Thoracic aorta (tissue), 2 donors: ENCODE measurements at regions not wholly inside any gene's neighbourhood (a gene's known extent, or its start where the extent isn't known, plus 50 kb on each side); places are given as distances from the start of the nearest gene placed in this dataset.

Experiments used
- ATAC-seq: fragments of 150-250 bp; one replicate; pipeline ENCODE4 v1.8.0; 2017; ENCODE audit warnings: low read depth; ENCODE audit not compliant: insufficient number of reproducible peaks, low FRiP score
- DNase-seq: peaks from one replicate; pipeline ENCODE4 v3.0.0-alpha.2; 2020; ENCODE audit warnings: low spot score
- H3K27ac ChIP-seq, 2 donors: fragments of 200-600 bp; sonication (generic); 1 replicate in 1 of 2; 2 replicates in 1 of 2; pipeline ENCODE4 v1.5.1; 2016; ENCODE audit warnings: mild to moderate bottlenecking in 2 of 2, moderate library complexity in 2 of 2
- H3K27me3 ChIP-seq: fragments of 200-600 bp; sonication (generic); replicated peaks from 2 replicates; pipeline ENCODE4 v1.6.0; 2016; ENCODE audit warnings: mild to moderate bottlenecking; ENCODE audit not compliant: insufficient read depth
- H3K36me3 ChIP-seq: fragments of 200-600 bp; sonication (generic); one replicate; pipeline ENCODE4 v1.5.1; 2016
- H3K4me1 ChIP-seq, 2 donors: fragments of 200-600 bp; sonication (generic); 1 replicate in 1 of 2; 2 replicates in 1 of 2; pipeline versions ENCODE4 v1.5.1 to v1.6.0; 2016; ENCODE audit warnings: low read depth in 2 of 2, mild to moderate bottlenecking in 1 of 2; ENCODE audit not compliant: control insufficient read depth in 1 of 2
- H3K4me3 ChIP-seq: fragments of 200-600 bp; sonication (generic); 2 replicates; pipeline ENCODE4 v1.5.1; 2016; ENCODE audit warnings: mild to moderate bottlenecking
- H3K9me3 ChIP-seq: fragments of 200-600 bp; sonication (generic); 2 replicates; pipeline ENCODE4 v1.5.1; 2016
- TF ChIP-seq, protein P1 (sequence below): fragments of 200-600 bp; sonication (generic); IDR thresholded peaks from one replicate; pipeline ENCODE4 v1.5.1; 2019; ENCODE audit warnings: antibody characterized with exemption

DNA sequence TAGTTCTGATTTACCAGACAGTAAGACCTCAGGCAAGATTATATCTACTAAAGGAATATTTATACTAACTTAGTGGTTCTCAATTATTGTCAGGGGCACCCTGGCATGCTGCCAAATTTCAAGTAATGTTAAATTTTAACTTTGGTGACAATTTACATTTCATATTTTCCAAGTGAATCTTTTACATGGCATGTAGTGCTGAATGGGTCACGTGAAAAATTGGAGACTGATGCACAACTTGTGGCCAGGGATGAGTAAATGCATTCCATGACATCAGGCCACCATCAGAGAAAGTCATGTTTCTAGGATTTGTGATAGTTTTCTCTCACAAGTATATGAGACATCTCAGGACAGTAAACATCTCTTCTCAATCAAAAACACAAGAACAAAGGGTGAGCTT lies 202.6 kb upstream of the SOX21 start:
- no peak overlapping the region for H3K4me3 ChIP-seq
- ATAC-seq (no peak), DNase-seq (no peak)
- no peaks in the 10 kb centered on the region for H3K36me3 ChIP-seq
- no peaks in the 10 kb centered on the region for H3K27me3 ChIP-seq
- TF ChIP-seq, protein P1, sequence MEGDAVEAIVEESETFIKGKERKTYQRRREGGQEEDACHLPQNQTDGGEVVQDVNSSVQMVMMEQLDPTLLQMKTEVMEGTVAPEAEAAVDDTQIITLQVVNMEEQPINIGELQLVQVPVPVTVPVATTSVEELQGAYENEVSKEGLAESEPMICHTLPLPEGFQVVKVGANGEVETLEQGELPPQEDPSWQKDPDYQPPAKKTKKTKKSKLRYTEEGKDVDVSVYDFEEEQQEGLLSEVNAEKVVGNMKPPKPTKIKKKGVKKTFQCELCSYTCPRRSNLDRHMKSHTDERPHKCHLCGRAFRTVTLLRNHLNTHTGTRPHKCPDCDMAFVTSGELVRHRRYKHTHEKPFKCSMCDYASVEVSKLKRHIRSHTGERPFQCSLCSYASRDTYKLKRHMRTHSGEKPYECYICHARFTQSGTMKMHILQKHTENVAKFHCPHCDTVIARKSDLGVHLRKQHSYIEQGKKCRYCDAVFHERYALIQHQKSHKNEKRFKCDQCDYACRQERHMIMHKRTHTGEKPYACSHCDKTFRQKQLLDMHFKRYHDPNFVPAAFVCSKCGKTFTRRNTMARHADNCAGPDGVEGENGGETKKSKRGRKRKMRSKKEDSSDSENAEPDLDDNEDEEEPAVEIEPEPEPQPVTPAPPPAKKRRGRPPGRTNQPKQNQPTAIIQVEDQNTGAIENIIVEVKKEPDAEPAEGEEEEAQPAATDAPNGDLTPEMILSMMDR = no peak
- no peaks in the 10 kb centered on the region for H3K4me1 ChIP-seq
- H3K27ac ChIP-seq = no peak overlapping the region
- H3K9me3 ChIP-seq = no peaks in the 10 kb centered on the region

DNA sequence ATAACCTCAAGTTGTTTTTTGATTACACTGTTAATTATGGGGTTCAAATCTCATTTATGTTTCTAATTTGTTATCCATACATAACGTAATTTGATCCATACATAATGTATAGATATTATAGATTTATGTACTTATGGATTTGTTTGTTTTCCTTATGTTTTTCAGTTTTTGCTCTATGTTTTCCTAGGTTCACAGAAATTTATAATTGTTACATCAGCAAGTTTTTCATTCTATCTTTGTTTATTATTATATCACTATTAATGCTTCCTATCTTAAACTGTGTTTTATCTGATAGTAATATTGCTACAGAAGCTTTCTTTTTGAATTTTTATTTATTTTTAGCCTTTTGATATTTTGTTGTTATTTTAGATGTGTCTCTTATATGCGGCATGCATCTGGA lies 194.3 kb upstream of the SOX21 start:
- ATAC-seq = no peak
- TF ChIP-seq, protein P1 = no peak
- Histone ChIP-seq H3K36me3 (no peaks in the 10 kb centered on the region), H3K4me3 (no peak overlapping the region), H3K27me3 (no peaks in the 10 kb centered on the region), H3K27ac (no peak overlapping the region), H3K9me3 (no peaks in the 10 kb centered on the region), H3K4me1 (no peaks in the 10 kb centered on the region)
- no peak for DNase-seq

DNA sequence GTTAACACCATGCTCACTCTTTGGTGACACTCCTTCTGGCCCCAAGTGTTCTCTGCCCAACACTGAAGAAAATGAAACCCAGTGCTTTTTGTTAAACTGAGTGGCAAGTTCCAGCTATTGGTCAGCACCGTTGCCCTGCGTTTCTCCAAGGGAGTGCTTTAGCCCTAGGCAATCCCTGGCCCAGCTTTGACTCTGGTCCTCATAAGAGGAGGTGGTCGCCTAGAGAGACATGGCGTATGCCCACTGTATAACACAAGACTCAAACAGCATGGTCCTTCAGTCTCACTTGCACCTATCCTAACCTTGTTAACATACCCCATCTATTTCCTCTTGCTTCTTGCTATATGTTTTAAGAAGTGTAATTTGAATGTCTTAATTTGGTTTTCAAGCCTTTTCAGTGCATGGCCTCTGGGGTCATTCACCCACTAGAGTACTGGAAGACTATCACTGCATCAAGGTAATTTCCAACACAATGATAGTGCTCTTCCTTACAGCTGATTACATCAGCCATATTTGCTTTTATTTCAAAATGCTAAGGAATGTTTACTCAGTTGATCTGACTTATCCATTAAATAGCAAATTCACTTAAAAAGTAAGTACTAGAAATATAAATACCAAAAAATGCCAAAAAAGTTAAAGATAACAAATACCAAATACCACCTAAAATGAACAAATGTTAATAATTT lies 190.5 kb upstream of the SOX21 start:
- ATAC-seq = no peak
- TF ChIP-seq, protein P1 = no peak
- no peak overlapping the region for H3K4me3 ChIP-seq
- no peaks in the 10 kb centered on the region for H3K4me1 ChIP-seq
- no peak for DNase-seq
- H3K36me3 ChIP-seq = no peaks in the 10 kb centered on the region
- no peaks in the 10 kb centered on the region for H3K9me3 ChIP-seq
- no peak overlapping the region for H3K27ac ChIP-seq
- no peaks in the 10 kb centered on the region for H3K27me3 ChIP-seq

DNA sequence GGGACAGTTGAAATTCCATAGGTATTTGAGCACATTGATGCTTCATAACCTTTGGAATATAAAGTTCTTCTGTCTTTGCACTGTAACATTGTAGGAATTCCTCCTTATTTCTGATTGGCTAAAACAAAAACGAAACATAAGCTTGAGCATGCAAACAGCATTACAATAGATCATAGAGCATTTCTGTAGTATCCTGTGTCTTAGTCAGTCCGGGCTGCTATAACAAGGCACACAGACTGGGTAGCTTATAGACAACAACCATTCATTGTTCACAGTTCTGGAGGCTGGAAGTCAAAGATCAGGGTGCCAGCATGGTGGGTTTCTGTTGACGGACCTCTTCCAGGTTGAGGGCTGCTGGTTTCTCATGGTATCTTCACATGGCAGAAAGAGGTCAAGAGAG lies 188.7 kb upstream of the SOX21 start:
- Histone ChIP-seq H3K4me1 (no peaks in the 10 kb centered on the region), H3K4me3 (no peak overlapping the region), H3K27ac (no peak overlapping the region), H3K36me3 (no peaks in the 10 kb centered on the region), H3K9me3 (no peaks in the 10 kb centered on the region), H3K27me3 (no peaks in the 10 kb centered on the region)
- no peak for ATAC-seq
- TF ChIP-seq, protein P1 = no peak
- DNase-seq = no peak

DNA sequence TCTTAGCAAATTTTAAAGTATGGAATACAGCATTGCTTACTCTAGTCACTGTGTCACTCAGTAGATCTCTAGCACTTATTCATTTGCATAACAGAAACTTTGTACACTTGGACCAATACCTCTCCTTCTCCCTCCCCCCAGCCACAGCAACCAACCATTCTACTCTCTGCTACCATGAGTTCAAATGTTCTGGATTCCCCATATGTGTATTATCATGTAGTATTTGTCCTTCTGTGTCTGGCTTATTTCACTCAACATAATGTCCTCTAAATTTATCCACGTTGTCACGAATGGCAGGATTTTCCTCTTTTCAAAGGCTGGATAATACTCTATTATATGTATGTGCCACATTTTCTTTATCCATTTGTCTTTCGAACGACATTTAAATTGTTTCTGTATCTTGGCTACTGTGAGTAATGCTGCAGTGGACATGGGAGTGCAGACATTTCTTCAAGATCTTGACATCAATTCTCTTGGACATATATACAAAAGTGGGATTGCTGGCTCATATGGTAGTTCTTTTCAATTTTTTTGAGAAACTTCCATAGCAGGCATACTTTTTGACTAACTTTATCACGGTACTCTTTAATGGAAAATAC lies 184.5 kb upstream of the SOX21 start:
- no peak for DNase-seq
- Histone ChIP-seq H3K4me1 (no peaks in the 10 kb centered on the region), H3K9me3 (no peaks in the 10 kb centered on the region), H3K27ac (no peak overlapping the region), H3K4me3 (no peak overlapping the region), H3K27me3 (no peaks in the 10 kb centered on the region), H3K36me3 (no peaks in the 10 kb centered on the region)
- TF ChIP-seq, protein P1 = no peak
- ATAC-seq = no peak
